GM04504 (cell line): ENCODE measurements at regions not wholly inside any gene's neighbourhood (a gene's known extent, or its start where the extent isn't known, plus 50 kb on each side); places are given as distances from the start of the nearest gene placed in this dataset.
A peak's percentile ranks its signal among the peaks of the same experiment; 100 is the strongest.

Experiments
- DNase-seq: peaks from one replicate; pipeline ENCODE4 v3.0.0-alpha.2; 2012; ENCODE audit warnings: low read depth

GRCh38 chr16:64162613-64163375 is 959.1 kb downstream of the CDH11 start:
- no peak for DNase-seq

GRCh38 chr16:64159976-64160375 is 961.9 kb downstream of the CDH11 start:
- peak; percentile 17 for DNase-seq

- DNase-seq, result no peak
Observed at GRCh38 chr16:64158941-64159588, 962.8 kb downstream of the CDH11 start.

GRCh38 chr16:64153718-64154117 is 968.1 kb downstream of the CDH11 start:
- no peak for DNase-seq

GRCh38 chr16:64151990-64152767 is 969.7 kb downstream of the CDH11 start:
- peak; percentile 47 for DNase-seq

- DNase-seq, result no peak
Observed at GRCh38 chr16:64150193-64150592, 971.7 kb downstream of the CDH11 start.

- no peak for DNase-seq
Observed at GRCh38 chr16:64149756-64150155, 972.1 kb downstream of the CDH11 start.

- DNase-seq, result no peak
Observed at GRCh38 chr16:64148356-64148755, 973.5 kb downstream of the CDH11 start.

- no peak for DNase-seq
Observed at GRCh38 chr16:64147941-64148340, 973.9 kb downstream of the CDH11 start.

GRCh38 chr16:64144617-64145016 is 977.2 kb downstream of the CDH11 start:
- DNase-seq, result no peak

GRCh38 chr16:64138621-64139020 is 983.2 kb downstream of the CDH11 start:
- DNase-seq, result no peak

GRCh38 chr16:64138006-64138405 is 983.9 kb downstream of the CDH11 start:
- no peak for DNase-seq

GRCh38 chr16:64136743-64137142 is 985.1 kb downstream of the CDH11 start:
- no peak for DNase-seq

GRCh38 chr16:64136314-64136713 is 985.5 kb downstream of the CDH11 start:
- no peak for DNase-seq

- no peak for DNase-seq
Observed at GRCh38 chr16:64133366-64133765, 988.5 kb downstream of the CDH11 start.

GRCh38 chr16:64132759-64133361 is 989.0 kb downstream of the CDH11 start:
- no peak for DNase-seq

GRCh38 chr16:64132190-64132589 is 989.7 kb downstream of the CDH11 start:
- no peak for DNase-seq

- DNase-seq, result no peak
Observed at GRCh38 chr16:64131423-64131822, 990.4 kb downstream of the CDH11 start.

GRCh38 chr16:64130140-64130539 is 991.7 kb downstream of the CDH11 start:
- DNase-seq, result no peak

- no peak for DNase-seq
Observed at GRCh38 chr16:64122177-64122576, 999.7 kb downstream of the CDH11 start.

GRCh38 chr16:64121473-64121872 is 1000.4 kb downstream of the CDH11 start:
- DNase-seq, result peak; percentile 33

- DNase-seq, result no peak
Observed at GRCh38 chr16:64116151-64116550, 1005.7 kb downstream of the CDH11 start.

GRCh38 chr16:64109241-64109640 is 1012.6 kb downstream of the CDH11 start:
- no peak for DNase-seq
